Endothelial cell (in vitro differentiated cells): ENCODE measurements at regions not wholly inside any gene's neighbourhood (a gene's known extent, or its start where the extent isn't known, plus 50 kb on each side); places are given as distances from the start of the nearest gene placed in this dataset.

Experiments
- DNase-seq: peaks from one replicate; pipeline ENCODE4 v3.0.0; 2021; ENCODE audit warnings: low spot score
- H3K27ac Mint-ChIP-seq: one replicate; pipeline ENCODE4 v1.8.0; 2021; ENCODE audit warnings: mixed read lengths, inconsistent platforms; ENCODE audit not compliant: unreplicated experiment
- H3K27me3 Mint-ChIP-seq: one replicate; pipeline ENCODE4 v1.8.0; 2021; ENCODE audit warnings: mild to moderate bottlenecking, moderate library complexity, mixed read lengths, inconsistent platforms; ENCODE audit not compliant: unreplicated experiment
- H3K36me3 Mint-ChIP-seq: one replicate; pipeline ENCODE4 v1.8.0; 2021; ENCODE audit warnings: mild to moderate bottlenecking, low read depth, mixed read lengths, inconsistent platforms; ENCODE audit not compliant: unreplicated experiment
- H3K4me1 Mint-ChIP-seq: one replicate; pipeline ENCODE4 v1.8.0; 2021; ENCODE audit warnings: mild to moderate bottlenecking, mixed read lengths, inconsistent platforms; ENCODE audit not compliant: unreplicated experiment
- H3K4me3 Mint-ChIP-seq: one replicate; pipeline ENCODE4 v1.8.0; 2021; ENCODE audit warnings: mild to moderate bottlenecking, mixed read lengths, inconsistent platforms; ENCODE audit not compliant: unreplicated experiment
- H3K9me3 Mint-ChIP-seq: one replicate; pipeline ENCODE4 v1.8.0; 2021; ENCODE audit warnings: mixed read lengths, inconsistent platforms; ENCODE audit not compliant: unreplicated experiment
- CTCF ChIP-seq: fragments of 200-600 bp; sonication (generic); IDR thresholded peaks from one replicate; pipeline ENCODE4 v1.5.0; 2021; ENCODE audit warnings: antibody characterized with exemption; ENCODE audit not compliant: unreplicated experiment

- no peaks in the 10 kb centered on the region for H3K36me3 Mint-ChIP-seq
- no peak for TF ChIP-seq CTCF
- no peak overlapping the region for H3K4me3 Mint-ChIP-seq
- no peaks in the 10 kb centered on the region for H3K9me3 Mint-ChIP-seq
- H3K27ac Mint-ChIP-seq, result no peak overlapping the region
- DNase-seq, result no peak
- H3K4me1 Mint-ChIP-seq, result no peaks in the 10 kb centered on the region
- H3K27me3 Mint-ChIP-seq, result peaks cover 2% of the 10 kb centered on the region
Measured at GRCh38 chr1:199813198-199813597, 214.3 kb upstream of the NR5A2 start.

GRCh38 chr1:199815947-199816346 lies 211.6 kb upstream of the NR5A2 start:
- DNase-seq, result no peak
- Mint-ChIP-seq H3K4me3 (no peak overlapping the region), H3K4me1 (peaks cover 10% of the 10 kb centered on the region), H3K36me3 (no peaks in the 10 kb centered on the region), H3K9me3 (no peaks in the 10 kb centered on the region), H3K27me3 (peaks cover 2% of the 10 kb centered on the region), H3K27ac (no peak overlapping the region)
- TF ChIP-seq CTCF, result no peak

GRCh38 chr1:199817266-199817665 lies 210.2 kb upstream of the NR5A2 start:
- Mint-ChIP-seq H3K9me3 (no peaks in the 10 kb centered on the region), H3K4me3 (no peak overlapping the region), H3K27ac (no peak overlapping the region), H3K4me1 (peaks cover 12% of the 10 kb centered on the region), H3K36me3 (no peaks in the 10 kb centered on the region), H3K27me3 (peaks cover 2% of the 10 kb centered on the region)
- no peak for TF ChIP-seq CTCF
- no peak for DNase-seq

- Mint-ChIP-seq H3K4me3 (no peak overlapping the region), H3K27ac (no peak overlapping the region), H3K9me3 (no peaks in the 10 kb centered on the region), H3K36me3 (no peaks in the 10 kb centered on the region), H3K4me1 (peaks cover 20% of the 10 kb centered on the region), H3K27me3 (no peaks in the 10 kb centered on the region)
- no peak for TF ChIP-seq CTCF
- no peak for DNase-seq
Measured at GRCh38 chr1:199821029-199821779, 206.3 kb upstream of the NR5A2 start.

DNA sequence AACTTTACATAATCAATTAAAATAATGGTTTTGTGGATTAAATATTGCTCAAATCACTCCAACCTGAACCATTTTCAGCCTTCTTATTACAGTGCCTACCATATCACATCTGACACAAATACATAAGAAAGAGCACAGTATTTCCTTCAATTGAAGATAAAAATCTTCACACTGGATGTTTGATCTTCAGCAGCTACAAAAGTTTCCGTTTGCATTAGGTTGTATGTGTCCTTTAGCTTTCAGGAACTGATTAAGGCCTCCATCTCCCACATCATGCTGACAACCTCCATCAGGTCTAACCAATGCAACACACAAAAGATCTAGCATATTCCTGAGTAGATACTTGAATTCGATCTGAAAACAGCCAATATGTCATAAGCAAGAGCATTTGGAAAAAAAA lies 195.1 kb upstream of the NR5A2 start:
- DNase-seq, result no peak

More for the DNA sequence above, 195.1 kb upstream of the NR5A2 start:
- TF ChIP-seq CTCF, result no peak
- H3K4me3 Mint-ChIP-seq, result no peak overlapping the region
- H3K27ac Mint-ChIP-seq, result no peak overlapping the region
- H3K36me3 Mint-ChIP-seq, result no peaks in the 10 kb centered on the region
- no peaks in the 10 kb centered on the region for H3K9me3 Mint-ChIP-seq
- peaks cover 3% of the 10 kb centered on the region for H3K27me3 Mint-ChIP-seq
- peaks cover 6% of the 10 kb centered on the region for H3K4me1 Mint-ChIP-seq
